ENCODE measurements at regions not wholly inside any gene's neighbourhood (a gene's known extent, or its start where the extent isn't known, plus 50 kb on each side); places are given as distances from the start of the nearest gene placed in this dataset.
"Not testable (repeated sequence)": the region's sequence is repeated elsewhere in the genome, so short reads cannot be mapped to it uniquely, and the experiment has no call there.

DNA sequence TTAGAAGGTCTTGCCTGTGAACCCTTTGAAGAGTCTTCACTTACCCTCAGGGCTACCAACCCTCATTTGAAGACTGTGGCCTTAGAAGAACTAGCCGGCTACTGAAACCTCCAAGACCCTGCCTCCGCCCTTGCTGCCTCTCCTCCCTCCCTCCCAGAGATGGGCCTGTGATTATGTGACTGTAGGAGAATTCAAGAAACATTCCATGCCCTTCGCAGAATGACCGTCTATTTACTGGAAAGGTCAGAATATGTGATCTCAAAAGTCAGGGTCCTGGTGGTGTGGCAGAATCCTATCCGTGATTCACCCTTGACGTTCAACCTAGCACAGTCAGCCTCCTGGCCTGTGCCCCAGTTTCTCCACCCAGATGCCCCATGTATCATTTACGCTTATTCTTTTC lies 109.6 kb downstream of the CTNND1 start:
- no peak for DNase-seq

DNA sequence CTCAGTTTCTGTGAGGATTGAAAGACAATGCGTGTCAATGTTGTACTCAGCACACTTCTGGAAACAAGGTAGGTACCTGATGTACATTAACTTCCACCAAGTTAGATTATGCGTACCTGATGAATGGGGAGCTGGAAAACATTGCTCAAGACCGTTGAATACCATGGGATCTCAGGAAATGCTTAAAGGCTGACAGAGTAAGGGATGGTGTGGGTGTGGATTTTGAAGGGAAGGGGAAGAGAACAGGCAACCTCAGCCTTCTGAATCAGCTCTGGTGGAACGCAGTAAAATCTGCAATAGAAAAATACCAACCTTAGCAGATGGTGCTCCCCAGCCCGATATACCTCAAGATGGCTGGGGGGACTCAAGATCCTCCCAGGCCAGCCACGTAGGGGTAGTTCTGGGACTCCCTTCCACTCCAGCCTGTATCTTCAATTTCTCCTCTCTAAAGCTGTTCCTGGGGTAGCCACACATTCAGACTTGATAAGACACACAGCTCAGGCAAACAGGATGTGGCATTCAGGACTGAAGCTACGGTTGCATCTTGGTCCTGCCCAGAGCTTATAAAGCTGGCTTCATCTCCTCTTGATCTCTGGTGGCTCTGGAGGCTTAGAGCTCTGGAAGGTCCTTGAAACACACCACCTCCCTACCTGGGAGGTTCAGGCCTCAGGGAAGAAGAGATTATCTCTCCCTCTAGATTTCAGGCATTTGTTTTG lies 111.8 kb downstream of the CTNND1 start:
- no peak for DNase-seq

DNA sequence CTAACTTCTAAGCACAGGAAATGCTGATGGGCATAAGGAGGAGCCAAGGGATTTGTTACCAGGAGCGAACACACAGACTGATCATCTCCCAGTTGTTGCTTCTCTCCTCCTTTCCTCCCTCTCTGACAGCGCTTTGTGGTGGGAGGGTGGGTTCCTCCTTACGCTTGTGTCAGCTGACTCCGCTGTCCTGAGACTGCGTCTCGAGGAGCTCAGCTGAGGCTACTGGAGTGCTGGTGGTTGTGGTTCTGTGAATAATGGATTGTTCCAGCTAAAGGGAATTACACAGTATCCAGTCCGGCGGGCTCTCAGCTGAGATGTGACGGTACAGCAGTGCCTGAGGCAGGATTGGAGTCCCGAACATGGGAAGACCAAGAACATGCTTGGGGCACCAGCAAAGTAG lies 113.4 kb downstream of the CTNND1 start:
- DNase-seq: no peak

DNA sequence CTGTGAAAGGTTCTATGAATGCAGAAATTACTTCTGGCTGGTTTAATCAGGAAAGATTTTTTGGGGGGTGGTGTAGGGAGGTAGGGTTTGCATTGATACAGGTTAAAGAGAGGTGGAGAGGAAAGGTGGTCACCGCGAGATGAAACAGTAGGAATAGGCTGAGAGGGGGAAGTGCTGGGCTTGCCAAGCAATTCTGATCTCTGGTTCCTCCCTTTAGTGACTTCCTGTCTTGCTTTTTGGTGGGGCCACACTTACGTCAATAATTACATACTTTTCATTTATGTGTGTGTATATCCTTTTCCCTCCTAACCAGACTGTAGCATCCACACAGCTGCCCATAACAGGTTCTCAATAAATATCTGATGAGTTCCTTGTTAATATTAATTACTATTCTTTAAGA lies 120.0 kb downstream of the CTNND1 start:
- no peak for DNase-seq

DNA sequence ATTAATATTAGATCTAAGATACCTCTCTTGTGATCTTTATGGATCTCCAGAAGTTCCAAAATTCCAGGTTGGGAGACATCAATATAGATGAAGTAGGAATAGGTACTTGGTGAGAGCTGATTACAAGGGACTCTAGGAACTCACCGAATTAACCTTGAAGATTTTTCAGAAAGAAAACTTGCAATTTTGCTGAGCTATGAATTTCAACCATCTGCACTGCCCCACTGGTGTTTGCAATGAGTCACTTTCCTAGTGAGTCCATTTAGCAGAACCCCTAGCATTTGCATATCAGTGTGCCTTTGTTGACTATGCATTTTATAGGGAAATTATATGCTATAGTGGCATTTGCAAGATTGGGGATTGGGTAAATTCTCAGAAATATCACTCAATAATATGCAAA lies 122.0 kb downstream of the CTNND1 start:
- DNase-seq: no peak

DNA sequence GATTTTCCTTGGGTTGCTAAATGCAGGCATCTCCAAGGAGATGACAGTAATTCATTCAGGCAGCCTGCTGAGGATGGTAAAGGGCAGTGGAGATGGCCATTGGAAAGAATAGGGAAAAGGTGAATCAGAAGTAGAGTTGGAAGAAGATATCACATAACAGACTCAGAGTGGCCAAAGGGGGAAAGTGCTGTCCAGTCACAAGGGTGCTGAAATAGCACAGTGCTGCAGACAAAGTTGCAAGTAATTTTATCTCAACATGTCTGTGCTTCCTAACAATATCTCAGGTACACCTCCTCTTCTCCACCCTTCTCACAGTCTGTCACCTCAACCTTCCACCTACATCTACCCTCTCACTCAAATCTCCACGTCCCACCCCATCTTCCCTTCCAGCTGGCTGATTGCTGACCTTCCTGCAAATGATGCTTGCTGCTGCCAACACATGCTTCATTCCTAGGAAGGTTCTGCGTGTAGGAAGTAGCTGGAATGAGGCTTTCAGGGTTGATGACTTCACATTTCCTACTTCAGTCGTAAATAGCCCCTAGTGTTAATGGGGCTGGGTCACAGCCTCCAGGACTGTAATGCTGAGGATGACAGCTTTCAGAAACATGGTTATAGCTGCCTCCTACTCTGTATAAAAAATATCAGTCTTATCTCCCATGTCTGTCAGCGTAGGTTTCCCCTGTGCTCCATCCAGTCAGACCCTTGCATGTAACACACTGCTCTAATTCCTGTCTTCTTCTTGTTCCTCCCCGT lies 123.9 kb downstream of the CTNND1 start:
- peak; percentile 31 for DNase-seq

DNA sequence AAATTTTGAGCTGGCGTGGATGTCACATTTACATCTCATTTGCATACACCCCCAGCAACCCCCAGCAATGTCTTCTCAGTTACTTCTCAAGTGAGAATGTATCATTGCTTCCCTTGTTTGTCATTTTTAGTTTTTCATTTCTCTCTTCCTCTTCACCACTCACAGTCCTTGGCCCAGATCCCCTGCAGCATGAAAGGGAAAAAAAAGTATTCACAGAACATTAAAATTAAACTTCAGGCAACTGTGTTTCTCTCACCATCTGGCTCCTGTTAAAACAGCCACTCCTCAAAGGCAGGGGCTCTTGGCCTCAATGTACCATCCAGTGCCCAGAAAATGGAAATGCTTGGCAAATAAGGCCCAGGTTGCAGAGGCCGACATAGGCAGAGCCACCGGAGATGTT lies 126.8 kb downstream of the CTNND1 start:
- DNase-seq: no peak

DNA sequence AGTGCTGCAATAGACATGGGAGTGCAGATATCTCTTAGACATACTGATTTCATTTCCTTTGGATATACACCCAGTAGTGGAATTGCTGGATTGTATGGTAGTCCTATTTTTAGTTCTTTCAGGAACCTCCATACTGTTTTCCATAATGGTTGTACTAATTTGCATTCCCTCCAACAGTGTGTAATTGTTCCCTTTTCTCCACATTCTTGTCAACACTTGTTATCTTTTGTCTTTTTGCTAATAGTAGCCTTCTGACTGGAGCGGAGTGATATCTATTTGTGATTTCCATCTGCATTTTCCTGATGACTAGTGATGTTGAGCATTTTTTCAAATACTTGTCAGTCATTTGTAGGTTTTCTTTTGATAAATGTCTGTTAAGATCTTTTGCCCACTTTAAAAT lies 128.9 kb downstream of the CTNND1 start:
- no peak for DNase-seq

DNA sequence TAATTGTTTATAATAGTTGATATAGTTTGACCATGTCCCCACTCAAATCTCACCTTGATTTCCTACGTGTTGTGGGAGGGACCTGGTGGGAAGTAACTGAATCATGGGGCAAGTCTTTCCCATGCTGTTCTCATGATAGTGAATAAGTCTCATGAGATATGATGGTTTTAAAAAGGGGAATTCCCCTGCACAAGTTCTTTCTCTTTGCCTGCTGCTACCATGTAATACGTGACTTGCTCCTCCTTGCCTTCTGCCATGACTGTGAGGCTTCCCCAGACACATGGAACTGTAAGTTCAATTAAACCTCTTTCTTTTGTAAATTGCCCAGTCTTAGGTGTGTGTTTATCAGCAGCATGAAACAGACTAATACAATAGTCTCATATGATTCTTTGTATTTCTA lies 130.5 kb upstream of the OR9Q1 start:
- not testable (repeated sequence) for DNase-seq

DNA sequence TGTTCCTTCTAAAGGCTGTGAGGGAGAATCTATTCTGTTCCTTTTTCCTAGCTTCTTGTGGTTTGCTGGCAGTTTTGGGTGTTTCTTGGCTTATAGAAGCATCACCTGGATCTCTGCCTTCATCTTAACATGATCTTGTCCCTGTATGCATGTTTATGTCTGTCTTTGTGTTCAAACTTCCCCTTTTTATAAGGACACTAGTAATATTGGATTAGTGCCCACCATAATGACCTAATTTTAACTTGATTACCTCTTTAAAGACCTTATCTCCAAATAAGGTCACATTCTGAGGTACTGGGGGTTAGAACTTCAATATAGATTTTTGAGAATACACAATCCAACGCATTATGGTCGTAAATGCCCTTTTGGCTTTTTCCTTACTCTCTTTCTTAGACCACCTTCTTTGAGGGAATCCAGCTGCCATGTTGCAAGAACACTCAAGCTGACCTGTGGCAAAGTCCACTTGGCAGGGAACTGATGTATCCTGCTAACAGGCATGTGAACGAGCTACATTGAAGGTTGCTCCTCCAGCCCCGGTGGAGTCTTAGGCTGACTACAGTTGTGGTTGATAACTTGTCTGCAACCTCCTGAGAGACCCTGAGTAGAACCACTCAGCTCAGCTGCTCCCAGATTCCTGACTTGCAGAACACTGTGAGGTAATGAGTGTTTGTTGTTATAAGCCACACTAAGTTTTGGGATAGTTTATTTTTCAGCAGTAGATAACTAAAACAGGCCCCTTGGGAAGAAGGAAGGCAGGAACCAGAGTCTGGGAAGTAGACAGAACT lies 127.1 kb upstream of the OR9Q1 start:
- no peak for DNase-seq

DNA sequence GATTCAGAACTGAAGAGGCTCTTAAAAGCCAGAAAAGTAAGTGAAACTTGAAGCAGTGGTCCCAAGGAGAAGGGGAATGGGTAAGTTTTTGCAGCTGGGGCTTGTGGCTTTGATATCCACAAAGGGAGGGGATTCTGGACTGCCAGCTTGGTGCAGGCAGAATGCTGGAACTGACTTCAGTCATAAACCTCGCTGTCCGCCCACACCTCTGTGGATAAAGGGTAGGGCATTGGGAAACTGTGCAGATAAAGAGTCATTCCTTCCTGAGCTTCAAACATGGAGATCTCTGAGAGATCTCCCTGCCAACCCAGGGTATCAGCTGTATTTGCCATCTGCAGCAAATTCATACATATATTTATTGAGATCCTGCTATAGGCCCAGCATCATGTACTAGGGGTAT lies 124.3 kb upstream of the OR9Q1 start:
- no peak for DNase-seq

DNA sequence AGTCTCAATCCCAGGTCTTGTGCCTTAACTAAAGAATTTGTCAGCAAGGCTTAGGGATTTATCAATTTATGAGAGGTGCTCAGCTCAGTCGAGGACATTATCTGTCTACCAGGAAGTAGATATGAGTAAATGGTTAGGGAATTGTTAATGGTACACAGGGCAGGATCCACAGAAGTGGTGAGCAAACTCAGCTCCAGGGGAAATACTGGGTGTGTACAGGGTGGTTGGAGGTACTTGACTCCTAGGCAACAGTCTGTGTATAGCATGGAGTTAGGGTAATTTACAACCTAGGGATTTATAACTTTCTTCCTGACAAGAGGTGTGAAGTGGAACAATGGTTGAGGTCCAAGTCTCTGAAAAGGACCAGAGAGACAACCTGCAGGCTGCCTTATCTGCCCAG lies 123.4 kb upstream of the OR9Q1 start:
- no peak for DNase-seq

DNA sequence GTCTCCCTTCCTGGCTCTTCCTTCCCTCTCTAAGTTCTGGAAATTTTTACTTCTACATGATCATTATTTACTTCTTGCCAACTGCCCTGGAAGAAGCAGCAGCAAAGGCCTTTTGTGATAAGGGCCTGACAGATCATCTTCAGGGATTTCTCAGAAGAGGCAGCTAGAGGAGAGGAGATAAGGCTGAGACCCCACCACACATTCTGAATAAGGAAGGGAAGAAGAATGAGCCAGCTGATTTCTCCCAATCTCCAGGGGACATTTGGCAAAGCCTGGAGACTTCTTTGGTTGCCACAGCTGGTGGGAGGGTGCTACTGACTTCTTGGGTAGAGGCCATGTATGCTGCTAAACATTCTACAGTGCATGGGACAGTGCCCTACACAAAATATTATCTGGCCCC lies 122.4 kb upstream of the OR9Q1 start:
- no peak for DNase-seq

DNA sequence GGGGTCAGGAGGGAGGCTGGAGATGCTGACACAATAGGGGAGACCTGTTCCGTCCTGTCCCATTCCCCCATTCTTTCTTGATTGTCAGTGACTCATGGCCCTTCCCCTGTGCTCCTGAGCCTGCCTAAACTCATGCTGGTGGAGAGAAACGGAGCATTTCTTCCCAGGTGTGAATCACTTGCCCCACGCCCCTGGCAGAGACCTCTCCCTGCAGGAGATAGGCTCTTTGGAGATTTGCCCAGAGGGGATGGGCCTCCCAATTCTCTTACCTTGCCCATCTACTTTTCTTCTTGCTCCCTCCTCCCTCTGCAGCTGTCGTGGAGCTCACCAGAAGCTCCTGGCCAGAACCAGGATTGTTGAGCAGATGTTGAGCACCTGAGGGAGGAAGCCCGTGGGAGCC lies 121.9 kb upstream of the OR9Q1 start:
- no peak for DNase-seq

DNA sequence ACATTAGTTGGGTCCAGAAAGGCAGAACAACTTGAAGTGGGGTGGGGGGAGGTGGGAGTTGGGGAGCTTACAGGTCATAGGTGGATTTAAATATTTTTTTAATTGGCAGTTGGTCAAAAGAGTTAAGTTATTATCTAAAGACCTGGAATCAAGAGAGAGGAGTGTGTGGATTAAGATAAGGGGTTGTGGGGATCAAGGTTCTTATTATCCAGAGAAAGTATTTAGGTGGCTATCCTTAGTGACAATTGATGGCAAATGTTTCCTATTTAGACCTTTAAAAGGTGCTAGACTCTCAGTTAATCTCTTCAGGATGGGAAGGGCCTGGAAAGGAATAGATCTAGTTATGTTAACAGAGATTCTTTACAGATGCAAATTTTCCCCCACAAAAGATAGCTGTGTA lies 120.7 kb upstream of the OR9Q1 start:
- no peak for DNase-seq

DNA sequence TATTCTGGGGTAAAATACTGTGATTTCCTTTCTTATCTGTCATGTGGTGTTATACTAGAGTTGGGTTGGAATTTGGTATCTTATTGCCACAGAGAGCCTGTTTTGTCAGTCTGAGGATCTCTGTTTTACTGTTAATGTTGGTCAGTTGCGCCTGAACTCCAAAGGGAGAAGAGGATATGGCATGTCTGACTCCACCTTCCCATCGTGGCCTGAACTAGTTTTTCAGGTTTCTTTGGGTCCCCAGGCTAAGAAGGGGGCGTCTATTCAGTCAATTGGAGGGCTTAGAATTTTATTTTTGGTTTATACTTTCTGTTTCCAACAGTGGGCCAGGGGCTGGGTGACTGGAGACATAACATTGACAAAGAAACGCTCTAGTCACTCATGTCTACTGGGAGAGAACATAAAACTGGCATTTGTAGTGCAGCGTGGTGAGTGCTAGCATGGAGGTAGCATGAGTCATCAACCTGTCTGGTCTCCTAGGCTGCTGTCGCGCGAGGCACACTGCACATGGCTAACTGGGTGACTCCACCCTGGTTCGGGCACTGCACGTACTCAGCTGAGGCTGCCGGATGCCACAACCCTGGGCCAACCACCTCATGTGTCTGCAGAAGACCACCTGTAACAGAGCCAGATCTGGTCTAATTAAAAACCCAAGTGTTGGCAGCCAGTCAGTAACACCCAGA lies 120.1 kb upstream of the OR9Q1 start:
- no peak for DNase-seq

DNA sequence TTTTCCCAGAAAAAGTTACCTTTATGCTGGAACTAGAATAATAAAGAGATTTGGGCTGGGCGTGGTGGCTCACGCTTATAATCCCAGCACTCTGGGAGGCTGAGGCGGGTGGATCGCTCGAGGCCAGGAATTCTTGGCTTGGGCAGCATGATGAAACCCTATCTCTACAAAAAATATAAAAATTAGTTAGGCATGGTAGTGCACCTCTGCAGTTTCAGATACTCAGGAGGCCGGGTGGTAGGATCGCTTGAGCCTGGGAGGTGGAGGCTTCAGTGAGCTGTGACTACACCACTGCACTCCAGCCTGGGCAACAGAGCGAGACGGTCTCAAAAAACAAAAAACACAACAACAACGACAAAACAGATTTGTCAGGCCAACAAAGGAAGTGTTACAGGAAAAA lies 119.3 kb upstream of the OR9Q1 start:
- no peak for DNase-seq

DNA sequence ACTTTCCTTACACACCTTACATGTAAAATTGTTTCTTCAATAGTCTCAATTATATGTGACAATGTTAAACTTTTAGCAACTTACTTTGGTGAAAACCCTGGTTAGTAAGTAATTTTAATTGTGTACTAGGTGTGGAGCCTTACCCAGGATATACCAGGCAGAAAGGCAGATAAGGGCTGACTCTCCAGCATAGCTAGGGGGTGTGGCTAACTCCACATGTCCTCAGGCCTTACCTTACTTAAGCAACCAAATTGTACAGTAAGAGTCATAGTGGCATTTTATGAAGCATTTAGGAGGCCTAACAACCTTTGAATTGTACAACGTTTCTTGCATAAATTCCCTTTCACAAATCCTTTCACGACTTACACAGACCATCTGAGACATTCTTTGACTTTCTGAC lies 118.2 kb upstream of the OR9Q1 start:
- no peak for DNase-seq

DNA sequence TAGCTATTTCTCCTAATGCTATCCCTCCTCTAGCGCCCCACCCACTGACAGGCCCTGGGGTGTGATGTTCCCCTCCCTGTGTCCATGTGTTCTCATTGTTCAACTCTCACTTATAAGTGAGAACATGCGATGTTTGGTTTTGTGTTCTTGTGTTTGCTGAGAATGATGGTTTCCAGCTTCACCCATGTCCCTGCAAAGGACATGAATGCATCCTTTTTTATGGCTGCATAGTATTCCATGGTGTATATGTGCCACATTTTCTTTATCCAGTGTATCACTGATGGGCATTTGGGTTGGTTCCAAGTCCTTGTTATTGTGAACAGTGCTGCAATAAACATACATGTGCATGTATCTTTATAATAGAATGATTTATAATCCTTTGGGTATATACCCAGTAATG lies 115.3 kb upstream of the OR9Q1 start:
- DNase-seq: not testable (repeated sequence)

DNA sequence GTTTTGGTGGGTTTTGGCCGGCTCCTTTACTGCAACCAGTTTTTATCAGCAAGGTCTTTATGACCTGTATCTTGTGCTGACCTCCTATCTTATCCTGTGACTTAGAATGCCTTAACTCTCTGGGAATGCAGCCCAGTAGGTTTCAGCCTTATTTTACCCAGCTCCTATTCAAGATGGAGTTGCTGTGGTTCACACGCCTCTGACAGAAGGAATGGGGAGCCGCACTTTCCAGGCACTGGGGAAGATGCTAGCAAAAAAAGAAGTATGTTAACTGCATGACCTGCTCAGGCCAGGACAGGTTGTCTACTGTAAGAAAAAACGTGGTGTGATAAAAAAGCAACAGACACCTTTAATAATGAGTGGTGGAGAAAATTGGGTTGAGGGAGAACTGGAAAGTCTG lies 112.2 kb upstream of the OR9Q1 start:
- not testable (repeated sequence) for DNase-seq

DNA sequence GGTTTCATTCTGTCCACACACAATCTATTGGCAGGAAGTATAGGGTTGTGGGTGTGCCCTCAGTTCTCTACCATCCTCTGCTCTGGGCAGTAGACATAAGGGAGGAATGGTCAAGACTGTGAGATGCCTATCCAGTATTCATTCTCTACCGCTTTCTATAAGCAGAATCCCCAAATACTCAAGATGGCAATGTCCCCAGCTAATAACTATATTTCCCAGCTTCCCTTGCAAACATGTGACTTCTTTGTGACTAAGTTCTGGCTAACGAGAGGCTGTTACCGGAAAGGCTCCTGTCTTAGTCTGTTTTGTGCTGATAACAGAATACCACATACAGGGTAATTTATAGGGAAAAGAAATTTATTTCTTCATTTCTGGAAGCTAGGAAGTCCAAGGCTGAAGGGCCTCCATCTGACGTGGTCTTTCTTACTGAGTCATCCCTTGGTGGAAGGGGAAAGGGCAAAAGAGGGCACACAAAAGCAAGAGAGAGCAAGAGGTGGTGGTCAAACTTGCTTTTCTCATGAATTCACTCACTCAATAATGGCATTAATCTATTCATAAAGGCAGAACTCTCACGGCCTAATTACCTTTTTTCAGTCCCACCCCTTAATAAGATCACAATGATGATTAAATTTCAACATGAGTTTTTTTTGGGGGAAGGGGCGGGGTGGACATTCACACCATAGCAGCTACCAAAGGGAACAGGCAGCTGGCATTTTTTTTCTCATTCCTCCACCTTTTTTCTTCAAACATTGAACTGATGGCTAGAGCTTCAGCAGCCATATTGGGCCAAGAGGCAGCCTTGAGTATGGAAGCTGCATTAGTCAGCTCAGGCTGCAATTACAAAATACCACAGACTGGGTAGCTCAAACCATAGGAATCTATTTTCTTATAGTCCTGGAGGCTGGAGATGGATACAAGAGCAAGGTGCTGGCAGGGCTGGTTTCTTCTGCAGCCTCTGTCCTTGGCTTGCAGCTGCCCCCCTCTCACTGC lies 109.7 kb upstream of the OR9Q1 start:
- DNase-seq: no peak
